Adrenal gland (tissue), 5 donors: ENCODE measurements at regions not wholly inside any gene's neighbourhood (a gene's known extent, or its start where the extent isn't known, plus 50 kb on each side); places are given as distances from the start of the nearest gene placed in this dataset.

Experiments
- POLR2A ChIP-seq, 2 donors: fragments of 450-650 bp; IDR thresholded peaks; one replicate each; pipeline ENCODE4 v1.6.1; 2017; ENCODE audit warnings: antibody characterized with exemption in 2 of 2, mild to moderate bottlenecking in 2 of 2, moderate library complexity in 1 of 2
- TF ChIP-seq, protein P1 (sequence below), 6 experiments: fragments of 450-650 bp in 4 of 6; fragments of 200-600 bp in 2 of 6; sonication (generic) in 1 of 6; IDR thresholded peaks; 1 replicate in 5 of 6; 2 replicates in 1 of 6; pipeline versions ENCODE4 v1.5.1 to v1.8.0; 2016 to 2021; ENCODE audit warnings: antibody characterized with exemption in 6 of 6, mild to moderate bottlenecking in 2 of 6, moderate library complexity in 1 of 6
- donor health status: DM: no; HTN: no; CAD: no.

DNA sequence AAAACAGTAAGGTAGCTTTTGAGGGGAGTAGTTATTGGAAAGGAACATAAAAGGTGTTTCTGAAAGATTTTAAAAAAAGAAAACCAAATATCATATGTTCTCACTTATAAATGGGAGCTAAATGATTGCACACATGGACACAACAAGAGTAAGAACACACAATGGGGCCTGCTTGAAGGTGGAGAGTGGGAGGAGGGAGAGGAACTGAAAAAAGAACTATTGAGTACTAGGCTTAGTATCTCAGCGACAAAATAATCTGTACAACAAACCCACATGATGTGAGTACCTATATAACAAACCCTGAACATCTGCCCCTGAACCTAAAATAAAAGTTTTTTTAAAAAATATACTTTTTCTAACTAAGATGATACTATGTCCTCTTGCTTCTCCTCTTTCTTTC lies 138.3 kb downstream of the CGGBP1 start:
- TF ChIP-seq, protein P1, sequence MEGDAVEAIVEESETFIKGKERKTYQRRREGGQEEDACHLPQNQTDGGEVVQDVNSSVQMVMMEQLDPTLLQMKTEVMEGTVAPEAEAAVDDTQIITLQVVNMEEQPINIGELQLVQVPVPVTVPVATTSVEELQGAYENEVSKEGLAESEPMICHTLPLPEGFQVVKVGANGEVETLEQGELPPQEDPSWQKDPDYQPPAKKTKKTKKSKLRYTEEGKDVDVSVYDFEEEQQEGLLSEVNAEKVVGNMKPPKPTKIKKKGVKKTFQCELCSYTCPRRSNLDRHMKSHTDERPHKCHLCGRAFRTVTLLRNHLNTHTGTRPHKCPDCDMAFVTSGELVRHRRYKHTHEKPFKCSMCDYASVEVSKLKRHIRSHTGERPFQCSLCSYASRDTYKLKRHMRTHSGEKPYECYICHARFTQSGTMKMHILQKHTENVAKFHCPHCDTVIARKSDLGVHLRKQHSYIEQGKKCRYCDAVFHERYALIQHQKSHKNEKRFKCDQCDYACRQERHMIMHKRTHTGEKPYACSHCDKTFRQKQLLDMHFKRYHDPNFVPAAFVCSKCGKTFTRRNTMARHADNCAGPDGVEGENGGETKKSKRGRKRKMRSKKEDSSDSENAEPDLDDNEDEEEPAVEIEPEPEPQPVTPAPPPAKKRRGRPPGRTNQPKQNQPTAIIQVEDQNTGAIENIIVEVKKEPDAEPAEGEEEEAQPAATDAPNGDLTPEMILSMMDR (IDR thresholded peaks at IDR 0.05) = no peak
- no peak for TF ChIP-seq POLR2A (IDR thresholded peaks at IDR 0.05)
